Thyroid gland (tissue), 4 donors: ENCODE measurements at regions not wholly inside any gene's neighbourhood (a gene's known extent, or its start where the extent isn't known, plus 50 kb on each side); places are given as distances from the start of the nearest gene placed in this dataset.

Experiments
- POLR2A ChIP-seq, 2 donors: fragments of 450-650 bp; IDR thresholded peaks; one replicate each; pipeline ENCODE4 v1.6.1; 2017; ENCODE audit warnings: antibody characterized with exemption in 2 of 2, mild to moderate bottlenecking in 2 of 2, moderate library complexity in 1 of 2
- TF ChIP-seq, protein P1 (sequence below), 6 experiments: fragments of 200-600 bp in 3 of 6; fragments of 450-650 bp in 3 of 6; sonication (generic) in 3 of 6; IDR thresholded peaks; one replicate each; pipeline ENCODE4 v1.5.1; 2016 to 2019; ENCODE audit warnings: antibody characterized with exemption in 6 of 6, mild to moderate bottlenecking in 2 of 6, inconsistent platforms in 1 of 6, moderate library complexity in 1 of 6

DNA sequence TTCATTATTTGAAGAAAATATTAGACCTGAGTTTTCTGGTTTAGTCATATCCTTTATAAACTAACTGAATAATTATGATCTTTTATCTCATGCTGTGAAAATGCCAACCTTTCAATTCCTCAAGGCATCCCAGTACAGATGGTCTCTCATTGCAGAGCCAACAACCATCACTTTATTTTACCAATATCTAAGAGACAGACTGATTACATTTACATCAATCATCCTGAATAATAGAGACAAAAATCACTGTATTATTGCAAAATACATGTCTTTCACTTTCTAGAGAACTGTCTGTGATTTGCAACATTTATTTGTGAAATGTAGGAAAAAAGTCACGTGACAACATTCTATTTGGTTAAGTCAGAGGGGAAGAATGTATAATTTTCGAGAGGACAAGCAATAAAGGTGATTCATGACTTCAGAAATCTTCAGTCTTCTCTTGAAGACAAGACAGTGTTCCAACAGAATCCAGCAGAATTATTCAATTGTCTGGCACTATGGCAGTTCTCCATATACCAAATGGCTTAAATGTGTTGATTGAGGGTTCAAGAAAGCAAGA lies 503.6 kb upstream of the SYT4 start:
- TF ChIP-seq POLR2A (IDR thresholded peaks at IDR 0.05), result no peak
- TF ChIP-seq, protein P1, sequence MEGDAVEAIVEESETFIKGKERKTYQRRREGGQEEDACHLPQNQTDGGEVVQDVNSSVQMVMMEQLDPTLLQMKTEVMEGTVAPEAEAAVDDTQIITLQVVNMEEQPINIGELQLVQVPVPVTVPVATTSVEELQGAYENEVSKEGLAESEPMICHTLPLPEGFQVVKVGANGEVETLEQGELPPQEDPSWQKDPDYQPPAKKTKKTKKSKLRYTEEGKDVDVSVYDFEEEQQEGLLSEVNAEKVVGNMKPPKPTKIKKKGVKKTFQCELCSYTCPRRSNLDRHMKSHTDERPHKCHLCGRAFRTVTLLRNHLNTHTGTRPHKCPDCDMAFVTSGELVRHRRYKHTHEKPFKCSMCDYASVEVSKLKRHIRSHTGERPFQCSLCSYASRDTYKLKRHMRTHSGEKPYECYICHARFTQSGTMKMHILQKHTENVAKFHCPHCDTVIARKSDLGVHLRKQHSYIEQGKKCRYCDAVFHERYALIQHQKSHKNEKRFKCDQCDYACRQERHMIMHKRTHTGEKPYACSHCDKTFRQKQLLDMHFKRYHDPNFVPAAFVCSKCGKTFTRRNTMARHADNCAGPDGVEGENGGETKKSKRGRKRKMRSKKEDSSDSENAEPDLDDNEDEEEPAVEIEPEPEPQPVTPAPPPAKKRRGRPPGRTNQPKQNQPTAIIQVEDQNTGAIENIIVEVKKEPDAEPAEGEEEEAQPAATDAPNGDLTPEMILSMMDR (IDR thresholded peaks at IDR 0.05), result no peak
